ENCODE measurements at regions not wholly inside any gene's neighbourhood (a gene's known extent, or its start where the extent isn't known, plus 50 kb on each side); places are given as distances from the start of the nearest gene placed in this dataset.
"Not testable (repeated sequence)": the region's sequence is repeated elsewhere in the genome, so short reads cannot be mapped to it uniquely, and the experiment has no call there.

DNA sequence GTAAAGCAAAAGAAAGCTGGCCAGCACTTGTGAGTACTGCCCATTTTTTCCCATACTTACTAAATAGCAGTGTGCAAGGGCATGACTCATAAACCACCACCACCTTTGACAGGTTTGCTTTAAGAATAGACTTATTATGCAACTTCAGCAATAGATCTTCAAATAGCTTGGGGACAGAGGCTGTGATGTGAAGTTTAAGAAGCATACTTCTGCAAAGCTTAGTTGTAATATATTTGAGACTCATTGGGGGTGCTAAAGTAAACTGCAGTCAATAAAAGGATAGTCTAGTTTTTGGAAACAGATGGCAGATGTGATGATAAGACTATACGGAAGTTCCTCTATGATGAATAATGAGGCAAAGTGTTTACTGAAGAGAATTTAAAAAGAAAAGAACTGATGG lies 210.0 kb downstream of the PLA2G4A start:
- no peak for DNase-seq (ENCODE audit: low spot score)

- DNase-seq (ENCODE audit: low spot score) = no peak
These were observed 212.4 kb downstream of the PLA2G4A start for GRCh38 chr1:187041104-187041503.

DNA sequence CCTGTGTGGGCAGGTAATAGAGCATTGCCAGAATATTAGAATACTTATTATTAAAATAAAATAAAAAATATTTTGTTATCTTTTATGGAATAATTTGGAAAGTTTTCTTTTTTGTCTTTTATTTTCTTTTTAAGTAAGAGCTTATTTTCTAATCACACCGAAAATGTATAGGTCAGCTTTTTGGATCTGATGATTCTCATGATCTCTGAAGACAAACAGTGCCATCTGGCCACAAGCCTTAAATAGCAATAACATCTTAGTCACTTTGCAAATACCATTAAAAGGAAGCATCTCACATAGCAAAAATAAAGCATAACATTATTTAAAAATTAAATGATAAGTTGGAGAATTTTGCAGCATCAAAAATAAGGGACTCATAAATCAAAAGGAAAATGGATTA lies 213.8 kb downstream of the PLA2G4A start:
- no peak for DNase-seq (ENCODE audit: low spot score)

- DNase-seq (ENCODE audit: low spot score) = not testable (repeated sequence)
These were observed 214.7 kb downstream of the PLA2G4A start for GRCh38 chr1:187043433-187043832.

- DNase-seq (ENCODE audit: low spot score) = no peak
These were observed 215.7 kb downstream of the PLA2G4A start for GRCh38 chr1:187044411-187044810.

GRCh38 chr1:187045371-187045770 lies 216.6 kb downstream of the PLA2G4A start:
- DNase-seq (ENCODE audit: low spot score) = no peak

DNA sequence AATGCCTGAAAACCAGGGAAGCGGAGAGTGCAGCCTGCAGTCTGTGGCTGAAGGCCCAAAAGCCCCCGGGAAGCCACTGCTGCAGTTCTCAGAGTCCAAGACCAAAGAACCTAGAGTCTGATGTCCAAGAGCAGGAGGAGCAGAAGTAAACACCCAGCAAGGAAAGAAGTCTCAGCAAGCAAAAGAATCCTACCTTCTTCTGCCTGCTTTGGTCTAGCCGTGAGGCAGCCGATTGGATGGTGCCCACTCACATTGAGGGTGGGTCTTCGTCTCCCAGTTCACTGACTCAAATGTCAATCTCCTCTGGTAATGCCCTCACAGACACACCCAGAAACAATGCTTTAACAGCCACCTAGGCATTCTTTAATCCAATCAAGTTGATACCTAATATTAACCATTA lies 217.5 kb downstream of the PLA2G4A start:
- no peak for DNase-seq (ENCODE audit: low spot score)

DNA sequence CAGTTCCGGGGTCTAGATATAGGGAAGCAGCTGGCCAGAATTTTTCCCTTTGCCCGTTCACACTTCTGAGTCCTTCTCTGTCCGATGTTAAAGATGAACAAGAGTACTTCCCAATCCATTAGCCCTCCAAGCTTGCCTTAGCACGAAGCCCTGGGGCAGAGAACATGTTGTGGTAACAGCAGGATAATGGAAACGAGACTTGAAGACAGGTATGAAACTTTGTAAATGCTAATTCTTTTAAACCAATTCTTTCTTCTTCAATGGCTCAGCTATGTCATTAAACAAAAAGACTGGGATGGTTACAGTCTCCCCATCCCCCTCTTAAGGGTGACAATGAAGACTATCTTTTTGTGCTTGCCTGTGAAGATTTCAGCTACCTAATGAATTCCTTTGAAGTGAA lies 218.5 kb downstream of the PLA2G4A start:
- DNase-seq (ENCODE audit: low spot score) = no peak

GRCh38 chr1:187051618-187052232 lies 223.0 kb downstream of the PLA2G4A start:
- DNase-seq (ENCODE audit: low spot score) = peak; percentile 19

DNA sequence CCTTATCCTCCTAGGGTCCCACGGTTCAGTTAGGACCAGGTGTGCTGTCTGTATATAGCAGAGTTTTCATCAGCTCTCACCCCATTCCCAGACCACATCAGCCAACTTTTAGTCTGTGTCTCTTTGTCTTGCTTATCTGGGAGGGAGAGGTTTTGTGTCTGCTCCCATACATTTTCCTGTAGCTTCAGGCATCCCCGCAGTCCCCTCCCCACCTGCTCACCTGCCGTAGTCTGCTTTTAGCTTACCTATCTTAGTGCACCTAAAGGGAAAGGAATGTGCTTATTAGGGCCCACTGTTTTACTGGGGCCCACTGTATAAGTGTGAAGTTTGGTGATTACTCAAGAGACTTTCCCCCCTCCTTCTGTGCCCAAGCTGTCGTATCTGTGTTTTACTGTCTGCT lies 225.1 kb downstream of the PLA2G4A start:
- no peak for DNase-seq (ENCODE audit: low spot score)

- DNase-seq (ENCODE audit: low spot score) = no peak
These were observed 226.4 kb downstream of the PLA2G4A start for GRCh38 chr1:187054862-187055757.

DNA sequence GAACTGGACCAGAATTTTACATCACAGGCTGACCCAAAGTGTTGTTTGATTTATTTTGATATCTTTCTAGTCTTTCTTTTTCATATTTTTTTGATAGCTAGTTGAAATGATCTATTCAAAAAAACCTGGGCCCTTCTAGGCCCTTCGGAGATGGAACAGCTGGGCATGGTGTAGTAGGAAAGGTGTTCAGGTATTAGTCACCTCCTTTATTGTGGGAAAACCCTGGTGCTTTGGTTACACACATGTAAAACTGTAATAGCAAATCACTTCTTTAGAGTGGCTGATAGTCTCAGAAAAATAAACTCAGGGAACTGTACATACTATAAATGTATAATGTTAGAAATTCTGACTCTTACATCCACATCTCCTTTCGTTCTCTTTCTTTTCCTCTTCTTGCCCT lies 234.5 kb downstream of the PLA2G4A start:
- DNase-seq (ENCODE audit: low spot score) = no peak

DNA sequence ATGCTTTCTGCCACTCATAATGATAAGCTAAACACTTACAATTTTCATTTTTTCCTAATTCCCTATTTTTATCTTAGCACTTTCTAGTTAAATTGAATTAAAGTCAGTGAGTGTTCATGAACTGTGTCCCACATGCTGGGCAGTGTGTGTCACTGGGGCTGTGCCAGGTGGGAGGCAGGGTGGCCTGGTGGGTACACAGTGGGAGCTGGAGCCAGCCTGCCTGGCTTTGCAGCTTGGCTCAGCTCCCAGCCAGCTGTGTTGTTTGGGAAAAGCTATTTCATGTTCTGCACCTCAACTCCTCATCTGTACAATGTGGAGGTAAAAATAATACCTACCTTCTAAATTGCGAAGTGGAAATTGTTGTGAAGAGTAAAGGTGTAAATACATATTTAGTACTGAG lies 238.4 kb downstream of the PLA2G4A start:
- no peak for DNase-seq (ENCODE audit: low spot score)

DNA sequence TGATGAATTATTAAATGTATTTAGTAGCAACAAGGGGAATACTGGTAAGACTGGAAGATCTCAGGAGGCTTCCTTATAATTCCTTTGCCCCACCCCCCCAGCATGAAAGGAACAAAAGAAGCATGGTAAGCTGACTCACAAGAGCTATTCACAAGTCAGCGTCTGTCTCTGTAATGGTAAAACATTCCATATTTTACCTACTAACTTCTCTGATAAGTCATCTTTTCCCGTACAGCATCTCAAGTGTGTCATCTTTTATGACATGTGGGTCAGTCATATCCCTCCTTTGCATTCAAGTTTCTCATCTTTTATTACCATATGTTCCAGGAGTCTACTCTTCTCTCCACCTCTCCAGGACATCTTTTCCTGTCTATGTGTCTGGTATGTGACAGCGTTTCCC lies 241.3 kb downstream of the PLA2G4A start:
- DNase-seq (ENCODE audit: low spot score) = no peak

DNA sequence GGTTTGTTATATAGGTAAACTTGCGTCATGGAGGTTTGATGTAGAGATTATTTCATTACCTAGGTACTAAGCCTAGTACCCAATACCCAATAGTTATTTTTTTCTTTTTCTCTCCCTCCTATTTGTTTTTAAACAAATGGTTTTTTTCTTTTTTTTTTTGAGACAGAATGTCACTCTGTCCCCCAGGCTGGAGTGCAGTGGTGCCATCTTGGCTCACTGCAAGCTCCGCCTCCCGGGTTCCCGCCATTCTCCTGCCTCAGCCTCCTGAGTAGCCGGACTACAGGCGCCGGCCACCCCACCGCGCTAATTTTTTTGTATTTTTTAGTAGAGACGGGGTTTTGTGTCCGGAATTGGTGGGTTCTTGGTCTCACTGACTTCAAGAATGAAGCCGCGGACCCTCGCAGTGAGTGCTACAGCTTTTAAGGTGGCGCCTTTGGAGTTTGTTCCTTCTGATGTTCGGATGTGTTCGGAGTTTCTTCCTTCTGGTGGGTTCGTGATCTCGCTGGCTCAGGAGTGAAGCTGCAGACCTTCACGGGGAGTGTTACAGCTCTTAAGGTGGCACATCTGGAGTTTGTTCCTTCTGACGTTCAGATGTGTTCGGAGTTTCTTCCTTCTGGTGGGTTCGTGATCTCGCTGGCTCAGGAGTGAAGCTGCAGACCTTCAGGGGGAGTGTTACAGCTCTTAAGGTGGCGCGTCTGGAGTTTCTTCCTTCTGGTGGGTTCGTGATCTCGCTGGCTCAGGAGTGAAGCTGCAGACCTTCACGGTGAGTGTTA lies 243.7 kb downstream of the PLA2G4A start:
- DNase-seq (ENCODE audit: low spot score) = not testable (repeated sequence)

DNA sequence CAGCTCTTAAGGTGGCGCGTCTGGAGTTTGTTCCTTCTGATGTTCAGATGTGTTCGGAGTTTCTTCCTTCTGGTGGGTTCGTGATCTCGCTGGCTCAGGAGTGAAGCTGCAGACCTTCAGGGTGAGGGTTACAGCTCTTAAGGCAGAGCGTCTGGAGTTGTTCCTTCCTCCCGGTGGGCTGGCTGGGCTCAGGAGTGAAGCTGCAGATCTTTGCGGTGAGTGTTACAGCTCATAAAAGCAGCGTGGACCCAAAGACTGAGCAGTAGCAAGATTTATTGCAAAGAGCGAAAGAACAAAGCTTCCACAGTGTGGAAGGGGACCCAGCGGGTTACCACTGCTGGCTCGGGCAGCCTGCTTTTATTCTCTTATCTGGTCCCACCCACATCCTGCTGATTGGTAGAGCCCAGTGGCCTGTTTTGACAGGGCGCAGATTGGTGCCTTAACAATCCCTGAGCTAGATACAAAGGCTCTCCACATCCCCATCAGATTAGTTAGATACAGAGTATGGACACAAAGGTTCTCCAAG lies 244.3 kb downstream of the PLA2G4A start:
- not testable (repeated sequence) for DNase-seq (ENCODE audit: low spot score)

DNA sequence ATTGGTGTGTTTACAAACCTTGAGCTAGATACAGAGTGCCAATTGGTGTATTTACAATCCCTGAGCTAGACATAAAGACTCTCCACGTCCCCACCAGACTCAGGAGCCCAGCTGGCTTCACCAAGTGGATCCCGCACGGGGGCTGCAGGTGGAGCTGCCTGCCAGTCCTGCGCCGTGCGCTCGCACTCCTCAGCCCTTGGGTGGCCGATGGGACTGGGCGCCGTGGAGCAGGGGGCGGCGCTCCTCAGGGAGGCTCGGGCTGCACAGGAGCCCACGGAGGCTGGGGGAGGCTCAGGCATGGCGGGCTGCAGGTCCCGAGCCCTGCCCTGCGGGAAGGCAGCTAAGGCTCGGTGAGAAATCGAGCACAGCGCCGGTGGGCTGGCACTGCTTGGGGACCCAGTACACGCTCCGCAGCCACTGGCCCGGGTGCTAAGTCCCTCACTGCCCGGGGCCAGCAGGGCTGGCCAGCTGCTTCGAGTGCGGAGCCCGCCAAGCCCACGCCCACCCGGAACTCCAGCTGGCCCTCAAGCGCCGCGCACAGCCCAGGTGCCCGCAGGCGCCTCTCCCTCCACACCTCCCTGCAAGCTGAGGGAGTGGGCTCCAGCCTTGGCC lies 245.0 kb downstream of the PLA2G4A start:
- not testable (repeated sequence) for DNase-seq (ENCODE audit: low spot score)

DNA sequence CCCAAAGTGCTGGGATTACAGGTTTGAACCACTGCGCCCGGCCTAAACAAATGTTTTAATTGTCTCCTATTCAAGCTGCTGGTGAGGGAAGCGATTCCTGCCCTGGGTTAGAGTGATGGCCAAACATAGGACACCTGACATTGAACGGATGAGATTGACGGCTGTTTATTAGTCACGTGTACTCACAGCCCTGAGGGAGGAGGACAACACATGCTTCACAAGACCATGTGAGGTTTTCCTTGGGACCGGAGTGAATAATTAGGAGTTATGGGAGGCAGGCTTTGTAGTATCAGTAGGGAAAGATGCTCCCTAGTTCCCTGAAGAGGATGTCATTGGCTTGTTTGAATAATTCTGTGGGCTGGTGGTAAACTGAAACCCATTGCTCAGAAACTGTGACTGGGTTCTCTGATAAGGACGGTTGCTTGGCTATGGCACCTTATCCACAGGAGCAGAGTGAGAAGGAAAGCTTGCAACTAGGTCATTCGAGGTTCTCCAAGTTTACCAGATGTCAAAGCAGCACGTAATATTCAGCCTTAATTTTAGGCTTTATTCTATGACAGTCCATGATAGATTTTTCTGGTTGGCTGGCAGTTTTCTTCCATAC lies 245.8 kb downstream of the PLA2G4A start:
- no peak for DNase-seq (ENCODE audit: low spot score)

- DNase-seq (ENCODE audit: low spot score) = no peak
These were observed 248.2 kb downstream of the PLA2G4A start for GRCh38 chr1:187076922-187077321.

DNA sequence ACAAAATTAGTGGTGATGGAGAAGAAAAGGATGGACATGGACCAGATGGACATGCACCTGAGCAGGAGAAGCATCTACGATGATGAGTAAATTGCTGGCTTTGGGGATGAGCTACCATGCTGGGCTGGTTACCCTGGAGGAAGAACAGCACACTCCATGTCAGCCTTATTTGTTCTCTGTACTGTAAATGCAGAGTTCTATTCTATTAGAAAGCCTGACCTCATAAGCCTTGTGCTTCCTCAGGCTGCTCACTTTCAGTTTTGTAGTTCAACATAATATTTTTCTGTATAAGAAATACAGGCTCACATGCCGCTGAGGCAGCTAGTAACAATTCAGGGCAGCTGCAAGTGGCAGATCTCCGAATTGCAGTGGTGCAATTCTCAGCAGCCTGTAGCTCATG lies 249.6 kb downstream of the PLA2G4A start:
- no peak for DNase-seq (ENCODE audit: low spot score)

GRCh38 chr1:187078916-187079315 lies 250.2 kb downstream of the PLA2G4A start:
- no peak for DNase-seq (ENCODE audit: low spot score)

GRCh38 chr1:187079330-187079729 lies 250.6 kb downstream of the PLA2G4A start:
- no peak for DNase-seq (ENCODE audit: low spot score)
